Stimulated activated naive CD4-positive, alpha-beta T cell treated with Interleukin-2 at 50 U/mL for 16 hours (primary cell): ENCODE measurements at regions not wholly inside any gene's neighbourhood (a gene's known extent, or its start where the extent isn't known, plus 50 kb on each side); places are given as distances from the start of the nearest gene placed in this dataset.
"Not testable (repeated sequence)": the region's sequence is repeated elsewhere in the genome, so short reads cannot be mapped to it uniquely, and the experiment has no call there.

Source experiments
- DNase-seq: peaks from one replicate; lab custom pipeline; 2025; lab: John Stamatoyannopoulos, UW

GRCh38 chr12:111154147-111154834, 214.6 kb downstream of the PHETA1 start:
- DNase-seq = no peak

DNA sequence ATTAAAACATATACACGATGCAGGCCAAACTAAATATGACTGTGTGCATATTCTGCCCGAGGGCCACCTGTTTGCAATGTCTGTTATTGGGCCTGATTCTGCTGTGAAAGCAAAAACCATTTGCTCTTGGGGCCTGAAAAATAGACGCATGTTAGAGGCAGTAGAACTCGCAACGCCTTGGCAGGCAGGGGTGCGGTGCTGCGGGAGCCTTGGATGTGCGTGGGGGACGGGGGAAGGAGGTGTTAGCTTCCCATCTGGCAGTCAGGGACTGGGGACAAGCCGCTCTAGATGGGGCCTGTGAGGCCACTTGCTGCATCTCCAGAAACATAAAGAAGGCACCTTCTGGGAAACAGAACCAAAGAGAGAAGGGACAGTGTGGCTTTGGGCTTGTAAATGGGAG, 216.3 kb downstream of the PHETA1 start:
- DNase-seq = no peak

DNA sequence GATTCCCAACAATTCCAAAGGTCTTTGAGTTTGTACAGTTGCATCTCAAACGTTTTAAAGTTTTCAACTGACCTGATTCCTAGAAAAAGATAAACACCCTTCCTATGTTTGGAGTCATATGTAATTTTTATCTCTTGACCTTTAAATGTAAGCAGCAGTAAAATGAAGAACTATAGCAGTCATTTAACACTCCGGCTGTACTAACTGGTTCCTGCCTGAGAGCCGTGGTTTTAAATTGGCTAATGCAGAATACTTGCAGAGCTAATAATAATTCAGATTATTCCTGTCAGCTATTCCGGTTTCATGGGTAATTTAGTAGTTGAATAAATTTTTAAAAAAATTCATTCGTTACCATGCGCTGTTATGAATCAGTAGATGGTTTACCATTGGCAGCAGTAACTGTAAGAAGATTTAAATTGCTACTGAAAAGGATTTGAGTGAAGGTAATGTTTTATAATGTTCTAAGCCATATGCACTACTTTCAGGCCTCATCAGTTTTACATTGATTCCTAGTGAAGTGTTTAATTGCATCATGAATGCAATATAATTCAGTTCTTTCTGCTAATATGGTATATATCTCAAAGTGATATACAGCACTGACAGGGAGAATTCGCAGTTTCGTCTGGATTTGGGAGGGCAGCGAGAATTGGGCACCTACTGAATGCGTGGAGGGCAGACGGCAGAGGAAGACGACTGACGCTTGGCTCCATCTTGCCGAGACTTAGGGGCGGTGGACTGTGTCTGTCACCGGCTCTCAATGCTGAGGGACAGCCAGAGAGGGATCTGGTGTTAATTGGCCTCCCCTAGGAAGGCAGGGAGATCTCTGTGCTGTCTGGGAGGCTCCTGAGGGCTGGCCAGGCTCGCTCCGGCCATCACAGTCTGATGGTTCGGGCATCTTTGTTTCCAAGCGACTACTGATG, 217.7 kb downstream of the PHETA1 start:
- DNase-seq = no peak

- no peak for DNase-seq
Observed at GRCh38 chr12:111150360-111150759, 218.5 kb downstream of the PHETA1 start.

DNA sequence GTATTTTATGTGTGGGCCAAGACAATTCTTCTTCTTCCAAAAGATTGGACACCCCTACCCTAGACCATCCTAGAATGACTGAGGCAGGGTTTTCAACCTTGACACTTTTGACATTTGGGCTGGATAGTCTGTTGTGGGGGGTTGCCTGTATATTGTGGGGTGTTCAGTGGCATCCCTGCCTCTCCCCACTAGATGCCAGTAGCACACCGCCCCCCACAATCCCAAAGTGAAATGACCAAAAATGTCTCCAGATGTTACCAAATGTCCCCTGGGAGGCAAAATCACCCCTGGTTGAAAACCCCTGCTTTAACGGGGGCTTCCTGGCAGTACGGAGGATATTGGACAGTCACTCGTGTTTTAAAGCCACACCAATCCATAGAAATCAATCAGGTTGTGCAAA, 219.6 kb downstream of the PHETA1 start:
- DNase-seq = no peak

DNA sequence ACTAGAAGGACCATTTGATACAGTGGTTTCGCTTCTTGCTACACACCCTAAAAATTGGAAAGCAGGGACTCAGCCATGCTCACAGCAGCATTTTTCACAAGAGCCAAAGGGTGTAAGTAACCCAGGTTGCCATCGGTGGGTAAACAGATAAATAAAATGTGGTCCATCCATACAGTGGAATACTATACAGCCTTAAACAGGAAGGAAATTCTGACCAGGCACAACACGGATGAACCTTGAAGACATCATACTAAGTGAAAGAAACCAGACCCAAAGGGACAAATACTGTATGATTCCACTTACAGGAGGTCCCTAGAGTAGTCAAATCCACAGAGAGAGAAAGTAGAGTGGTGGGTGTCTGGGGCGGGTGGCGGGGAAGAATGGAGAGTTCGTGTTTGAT, 220.9 kb downstream of the PHETA1 start:
- no peak for DNase-seq

DNA sequence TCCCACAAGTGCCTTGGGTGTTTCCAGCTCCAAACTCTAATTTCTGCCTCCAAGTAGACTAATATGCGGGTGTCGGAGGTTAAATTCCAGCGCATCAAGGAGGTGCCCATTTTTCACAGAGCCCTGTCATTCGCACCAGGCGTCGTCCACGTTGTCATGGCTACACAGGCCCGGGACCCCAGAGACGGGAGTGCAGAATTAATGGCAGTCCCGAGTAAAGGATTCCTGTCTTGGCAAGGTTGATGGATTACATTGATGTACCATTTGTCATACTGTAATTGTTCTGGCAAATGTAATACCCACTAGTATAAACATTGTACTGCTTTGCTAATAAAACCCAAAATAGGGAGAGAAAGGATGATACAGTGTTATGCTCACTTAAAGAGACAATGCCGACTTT, 222.9 kb upstream of the MYL2 start:
- no peak for DNase-seq

DNA sequence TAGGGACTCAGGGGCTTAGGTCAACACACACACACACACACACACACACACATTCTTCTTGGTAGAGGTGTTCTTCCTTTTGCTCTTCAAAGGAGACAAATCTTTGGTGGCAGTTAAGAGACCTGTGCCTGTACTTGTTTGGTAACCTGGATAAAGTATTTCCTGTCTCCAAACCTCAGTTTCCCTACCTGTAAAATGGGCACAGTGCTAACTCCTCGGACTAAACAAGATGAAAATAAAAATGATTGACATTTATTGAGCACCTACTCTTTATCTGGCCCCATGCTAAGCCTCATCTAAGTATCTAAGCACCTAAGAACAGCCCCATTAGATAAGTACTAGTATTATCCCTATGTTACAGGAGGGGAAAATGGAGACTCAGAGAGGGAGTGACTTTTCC, 220.8 kb upstream of the MYL2 start:
- no peak for DNase-seq

GRCh38 chr12:111138016-111138415, 217.6 kb upstream of the MYL2 start:
- no peak for DNase-seq

- DNase-seq = no peak
Observed at GRCh38 chr12:111135293-111135832, 215.0 kb upstream of the MYL2 start.

DNA sequence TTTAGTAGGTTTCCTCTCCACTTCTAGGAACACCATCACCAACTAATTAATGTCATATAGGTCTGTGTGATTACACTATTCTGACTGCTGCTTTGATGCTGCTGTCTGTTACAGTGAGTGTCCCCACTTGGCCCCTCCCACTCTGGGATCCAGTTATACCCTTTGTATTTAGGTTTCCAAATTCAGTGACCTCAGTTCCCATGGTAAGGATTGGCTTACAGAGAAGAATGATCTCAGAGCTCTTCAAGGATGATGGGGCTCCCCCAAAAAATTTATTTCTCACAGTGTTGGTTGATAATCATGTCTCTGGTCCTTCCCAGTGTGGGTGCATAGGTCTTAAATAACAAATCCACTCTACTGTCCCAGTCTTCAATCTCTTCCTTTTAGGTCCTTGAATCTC, 210.0 kb upstream of the MYL2 start:
- no peak for DNase-seq

DNA sequence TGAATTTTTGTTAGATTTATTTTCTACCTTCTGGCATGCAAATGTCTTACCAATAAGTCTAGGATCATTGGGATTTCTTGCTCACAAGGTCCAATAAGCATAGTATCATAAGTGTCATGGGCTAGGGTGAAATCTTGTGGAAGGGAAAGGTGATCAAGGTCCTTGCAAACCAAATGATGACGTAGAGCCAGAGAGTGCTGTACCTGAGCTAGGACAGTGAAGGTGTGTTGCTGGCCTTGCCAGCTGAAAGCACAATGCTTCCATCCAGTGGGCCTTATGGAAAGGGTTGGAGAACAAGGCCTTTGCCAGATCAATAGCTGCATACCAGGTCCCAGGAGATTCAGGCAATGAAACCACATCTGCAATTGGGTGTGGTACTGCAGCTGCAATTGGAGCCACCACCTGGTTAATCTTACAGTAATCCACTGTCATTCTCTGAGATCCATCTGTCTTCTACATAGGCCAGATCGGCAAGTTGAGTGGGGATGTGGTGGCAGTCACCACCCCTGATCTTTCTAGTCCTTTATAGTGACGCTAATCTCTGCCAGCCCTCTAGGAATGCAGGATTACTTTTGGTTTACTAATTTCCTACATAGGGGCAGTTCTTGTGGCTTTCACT, 208.9 kb upstream of the MYL2 start:
- DNase-seq = no peak

GRCh38 chr12:111126331-111126730, 206.0 kb upstream of the MYL2 start:
- no peak for DNase-seq

GRCh38 chr12:111124183-111124582, 203.8 kb upstream of the MYL2 start:
- DNase-seq = no peak

DNA sequence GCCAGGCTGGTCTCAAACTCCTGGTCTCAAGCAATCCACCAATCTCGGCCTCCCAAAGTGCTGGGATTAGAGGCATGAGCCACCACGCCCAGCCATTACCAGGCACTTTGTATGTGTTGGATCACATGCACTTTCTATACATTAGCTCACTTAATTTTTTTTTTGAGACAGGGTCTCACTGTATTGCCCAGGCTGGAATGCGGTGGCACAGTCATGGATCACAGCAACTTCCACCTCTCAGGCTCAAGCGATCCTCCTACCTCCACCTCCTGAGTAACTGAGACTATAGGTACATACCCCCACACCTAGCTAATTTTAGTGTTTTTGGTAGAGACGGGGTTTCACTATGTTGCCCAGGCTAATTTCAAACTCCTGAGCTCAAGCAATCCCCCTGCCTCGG, 203.0 kb upstream of the MYL2 start:
- DNase-seq = no peak

DNA sequence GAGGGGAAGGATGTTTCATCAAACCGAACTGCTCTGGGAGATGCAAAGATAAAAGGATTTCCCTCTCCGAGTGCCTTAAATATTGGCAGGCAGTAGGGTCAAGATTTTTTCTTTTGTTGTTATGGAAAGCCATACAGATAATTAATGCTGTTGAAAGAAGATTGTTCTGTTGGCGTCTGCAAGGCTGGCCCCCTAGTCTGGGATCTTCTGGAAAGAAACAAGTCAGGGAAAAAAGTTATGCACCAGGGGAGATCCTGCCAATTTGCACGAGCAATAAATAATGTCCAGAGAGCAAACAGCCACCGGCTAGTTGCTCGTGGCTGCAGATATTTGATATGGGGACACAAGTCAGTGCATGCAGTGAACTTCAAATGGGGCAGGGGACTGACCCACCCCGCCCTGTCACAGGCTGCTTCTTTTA, 202.1 kb upstream of the MYL2 start:
- DNase-seq = no peak

DNA sequence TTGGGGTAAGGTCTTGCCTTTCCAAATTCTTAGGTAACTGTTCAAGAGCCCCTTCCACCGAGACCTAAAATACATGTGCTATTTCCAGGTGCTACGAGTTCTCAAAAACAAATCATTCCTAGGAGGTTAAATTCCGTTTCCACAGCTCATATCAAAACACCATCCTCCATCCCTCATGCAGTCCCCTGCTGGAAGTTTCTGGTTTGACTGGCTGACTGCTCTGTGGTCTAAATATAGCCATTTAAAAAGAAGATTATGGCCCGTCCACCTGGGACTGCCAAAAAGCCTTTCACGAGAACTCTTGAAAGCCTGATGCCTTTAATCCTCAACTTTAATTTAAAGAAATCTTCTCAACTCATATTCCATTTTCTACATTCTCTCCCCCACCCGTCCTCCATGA, 201.5 kb upstream of the MYL2 start:
- DNase-seq = no peak

GRCh38 chr12:111120578-111120977, 200.2 kb upstream of the MYL2 start:
- DNase-seq = no peak

- DNase-seq = no peak
Observed at GRCh38 chr12:111117017-111117416, 196.6 kb upstream of the MYL2 start.

- not testable (repeated sequence) for DNase-seq
Observed at GRCh38 chr12:111113313-111113712, 192.9 kb upstream of the MYL2 start.

GRCh38 chr12:111112311-111113098, 192.1 kb upstream of the MYL2 start:
- DNase-seq = no peak

DNA sequence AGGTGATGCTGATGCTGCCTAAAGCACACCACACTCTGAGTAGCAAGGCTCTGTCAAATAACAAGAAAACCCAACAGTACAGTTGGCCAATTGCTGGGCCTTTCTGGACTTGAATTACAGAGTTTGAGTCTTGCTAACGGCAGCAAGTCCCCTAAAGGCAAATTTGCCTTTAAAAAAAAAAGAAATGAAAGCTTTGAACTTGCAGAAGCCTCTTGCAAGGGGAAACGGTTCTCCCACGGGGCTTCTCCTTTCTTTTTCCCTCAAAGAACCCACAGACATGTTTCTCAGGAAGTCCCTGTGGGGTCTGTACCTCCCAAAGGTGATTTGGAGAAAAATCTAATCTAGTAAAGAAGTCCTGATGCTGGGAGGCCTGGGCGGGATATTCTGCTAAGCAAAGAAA, 191.3 kb upstream of the MYL2 start:
- no peak for DNase-seq
